Mesendoderm (in vitro differentiated cells): ENCODE measurements at regions not wholly inside any gene's neighbourhood (a gene's known extent, or its start where the extent isn't known, plus 50 kb on each side); places are given as distances from the start of the nearest gene placed in this dataset.

Experiments used
- DNase-seq: peaks from one replicate; pipeline ENCODE4 v3.0.0; 2013
- H2AK5ac ChIP-seq: 2 replicates; pipeline ENCODE4 v1.6.1; 2013; ENCODE audit warnings: low read length, inconsistent platforms
- H2BK120ac ChIP-seq: 2 replicates; pipeline ENCODE4 v1.6.1; 2013; ENCODE audit warnings: low read depth, mild to moderate bottlenecking, low read length, moderate library complexity, mixed read lengths
- H2BK15ac ChIP-seq: replicated peaks from 2 replicates; pipeline ENCODE4 v1.6.1; 2013; ENCODE audit warnings: low read depth, mild to moderate bottlenecking, moderate library complexity
- H2BK5ac ChIP-seq: 2 replicates; pipeline ENCODE4 v1.6.1; 2013; ENCODE audit warnings: low read length, inconsistent platforms
- H3K18ac ChIP-seq: 2 replicates; pipeline ENCODE4 v1.6.1; 2013; ENCODE audit warnings: mild to moderate bottlenecking, low read length, mixed read lengths
- H3K23ac ChIP-seq: one replicate; pipeline ENCODE4 v1.6.1; 2013; ENCODE audit warnings: low read length
- H3K27ac ChIP-seq: 2 replicates; pipeline ENCODE4 v1.5.1; 2013; ENCODE audit warnings: low read depth, mild to moderate bottlenecking, inconsistent platforms, low read length, moderate library complexity
- H3K27me3 ChIP-seq: 2 replicates; pipeline ENCODE4 v1.6.1; 2013; ENCODE audit warnings: low read length, control low read depth, mild to moderate bottlenecking, inconsistent platforms; ENCODE audit not compliant: insufficient read depth, poor library complexity
- H3K36me3 ChIP-seq: 2 replicates; pipeline ENCODE4 v1.6.1; 2013; ENCODE audit warnings: low read length, inconsistent platforms; ENCODE audit not compliant: control insufficient read depth, insufficient read depth
- H3K4ac ChIP-seq: one replicate; pipeline ENCODE4 v1.6.1; 2013; ENCODE audit warnings: low read depth, mild to moderate bottlenecking, low read length, moderate library complexity
- H3K4me1 ChIP-seq: 2 replicates; pipeline ENCODE4 v1.6.1; 2013; ENCODE audit warnings: low read depth, low read length, inconsistent platforms; ENCODE audit not compliant: control insufficient read depth
- H3K4me2 ChIP-seq: 2 replicates; pipeline ENCODE4 v1.6.1; 2013; ENCODE audit warnings: low read length
- H3K4me3 ChIP-seq: 2 replicates; pipeline ENCODE4 v1.5.1; 2013; ENCODE audit warnings: mild to moderate bottlenecking, low read length
- H3K56ac ChIP-seq: one replicate; pipeline ENCODE4 v1.6.1; 2013; ENCODE audit warnings: low read length
- H3K79me1 ChIP-seq: 2 replicates; pipeline ENCODE4 v1.6.1; 2013; ENCODE audit warnings: low read length, inconsistent platforms
- H3K79me2 ChIP-seq: 2 replicates; pipeline ENCODE4 v1.6.1; 2013; ENCODE audit warnings: mild to moderate bottlenecking, low read length; ENCODE audit not compliant: control insufficient read depth, insufficient read depth
- H3K9ac ChIP-seq: 2 replicates; pipeline ENCODE4 v1.6.1; 2013; ENCODE audit warnings: low read length, inconsistent platforms
- H4K5ac ChIP-seq: one replicate; pipeline ENCODE4 v1.6.1; 2013; ENCODE audit warnings: low read length
- H4K8ac ChIP-seq: one replicate; pipeline ENCODE4 v1.6.1; 2013; ENCODE audit warnings: low read depth, mild to moderate bottlenecking, control low read depth, low read length, moderate library complexity
- WGBS: extraction: QIAGEN DNeasy Blood & Tissue Kit; methylation state at CpG from one replicate; pipeline ENCODE4 v1.1.7; 2013; ENCODE audit warnings: low lambda C conversion rate, missing lambda C conversion rate; ENCODE audit not compliant: insufficient coverage; ENCODE audit errors: extremely low coverage; 5-methylcytosine and 5-hydroxymethylcytosine counted together

- Histone ChIP-seq H2BK120ac (peak overlapping the region; percentile 5), H3K79me2 (no peaks in the 10 kb centered on the region), H3K27ac (no peak overlapping the region), H3K4me1 (peaks cover 4% of the 10 kb centered on the region), H2AK5ac (no peak overlapping the region), H3K4me3 (no peak overlapping the region), H3K18ac (peak overlapping the region; percentile 3), H3K23ac (no peak overlapping the region), H4K5ac (no peak overlapping the region), H2BK15ac (no peak overlapping the region), H3K36me3 (no peaks in the 10 kb centered on the region), H3K27me3 (no peaks in the 10 kb centered on the region), H3K4me2 (no peak overlapping the region), H3K9ac (no peak overlapping the region), H3K4ac (peak overlapping the region; percentile 84), H3K56ac (peak overlapping the region; percentile 1), H2BK5ac (no peak overlapping the region), H3K79me1 (no peaks in the 10 kb centered on the region), H4K8ac (no peak overlapping the region)
- WGBS: no CpG with 5 or more reads among the region's 7 CpGs
- DNase-seq: no peak
Observed at GRCh38 chr20:48287021-48287494, 501.8 kb upstream of the SULF2 start.

- no peak overlapping the region for H3K4ac ChIP-seq
- H3K27me3 ChIP-seq: no peaks in the 10 kb centered on the region
- H4K5ac ChIP-seq: no peak overlapping the region
- no peaks in the 10 kb centered on the region for H3K36me3 ChIP-seq
- no peaks in the 10 kb centered on the region for H3K79me2 ChIP-seq
- no peak overlapping the region for H4K8ac ChIP-seq
- H3K4me1 ChIP-seq: no peaks in the 10 kb centered on the region
- H2BK5ac ChIP-seq: no peak overlapping the region
- H3K4me3 ChIP-seq: no peak overlapping the region
- peak overlapping the region; percentile 5 for H2BK120ac ChIP-seq
- H3K9ac ChIP-seq: no peak overlapping the region
- no peaks in the 10 kb centered on the region for H3K79me1 ChIP-seq
- no peak overlapping the region for H2AK5ac ChIP-seq
- peak overlapping the region; percentile 1 for H3K56ac ChIP-seq
- H2BK15ac ChIP-seq: no peak overlapping the region
- H3K18ac ChIP-seq: peak overlapping the region; percentile 3
- H3K4me2 ChIP-seq: no peak overlapping the region
- no peak overlapping the region for H3K23ac ChIP-seq
- no peak overlapping the region for H3K27ac ChIP-seq
- DNase-seq: no peak
- WGBS: no CpG with 5 or more reads among the region's 1 CpG
Observed at GRCh38 chr20:48286601-48287000, 501.3 kb upstream of the SULF2 start.

GRCh38 chr20:48285656-48286055 is 500.4 kb upstream of the SULF2 start:
- H3K4ac ChIP-seq: no peak overlapping the region
- no CpG with 5 or more reads among the region's 1 CpG for WGBS

GRCh38 chr20:48284837-48285236 is 499.6 kb upstream of the SULF2 start:
- Histone ChIP-seq H2BK120ac (no peak overlapping the region), H3K9ac (no peak overlapping the region), H3K4me3 (no peak overlapping the region), H2AK5ac (no peak overlapping the region), H3K79me2 (no peaks in the 10 kb centered on the region), H2BK5ac (no peak overlapping the region), H3K56ac (no peak overlapping the region), H4K5ac (no peak overlapping the region), H3K79me1 (no peaks in the 10 kb centered on the region), H3K4me1 (no peaks in the 10 kb centered on the region), H3K27me3 (no peaks in the 10 kb centered on the region), H3K27ac (no peak overlapping the region), H3K4ac (no peak overlapping the region), H4K8ac (no peak overlapping the region), H3K4me2 (no peak overlapping the region), H3K18ac (no peak overlapping the region), H2BK15ac (no peak overlapping the region), H3K23ac (no peak overlapping the region), H3K36me3 (no peaks in the 10 kb centered on the region)
- peak; percentile 90 for DNase-seq
- no CpG with 5 or more reads among the region's 2 CpGs for WGBS

More at GRCh38 chr20:48285656-48286055, 500.4 kb upstream of the SULF2 start:
- Histone ChIP-seq H3K4me1 (no peaks in the 10 kb centered on the region), H3K27ac (no peak overlapping the region), H3K4me2 (no peak overlapping the region), H3K4me3 (no peak overlapping the region), H3K27me3 (no peaks in the 10 kb centered on the region), H3K23ac (no peak overlapping the region), H3K56ac (no peak overlapping the region), H2AK5ac (no peak overlapping the region), H4K5ac (no peak overlapping the region), H2BK15ac (no peak overlapping the region), H3K18ac (no peak overlapping the region), H2BK120ac (no peak overlapping the region), H3K9ac (no peak overlapping the region), H2BK5ac (no peak overlapping the region), H4K8ac (no peak overlapping the region), H3K79me2 (no peaks in the 10 kb centered on the region), H3K36me3 (no peaks in the 10 kb centered on the region), H3K79me1 (no peaks in the 10 kb centered on the region)
- no peak for DNase-seq

- Histone ChIP-seq H3K79me2 (no peaks in the 10 kb centered on the region), H2BK15ac (no peak overlapping the region), H4K8ac (no peak overlapping the region), H3K4ac (no peak overlapping the region), H3K36me3 (no peaks in the 10 kb centered on the region), H2AK5ac (no peak overlapping the region), H3K23ac (no peak overlapping the region), H3K56ac (no peak overlapping the region), H3K4me3 (no peak overlapping the region), H2BK120ac (no peak overlapping the region), H3K9ac (no peak overlapping the region), H3K4me2 (no peak overlapping the region), H4K5ac (no peak overlapping the region), H3K79me1 (no peaks in the 10 kb centered on the region), H3K27me3 (no peaks in the 10 kb centered on the region), H3K18ac (no peak overlapping the region), H2BK5ac (no peak overlapping the region), H3K27ac (no peak overlapping the region), H3K4me1 (peaks cover 4% of the 10 kb centered on the region)
- no CpG with 5 or more reads among the region's 4 CpGs for WGBS
- DNase-seq: no peak
Observed at GRCh38 chr20:48284315-48284714, 499.0 kb upstream of the SULF2 start.

GRCh38 chr20:48283470-48284110 is 498.3 kb upstream of the SULF2 start:
- Histone ChIP-seq H3K18ac (no peak overlapping the region), H4K8ac (no peak overlapping the region), H2BK5ac (no peak overlapping the region), H3K56ac (no peak overlapping the region), H2AK5ac (peak overlapping the region; percentile 73), H3K79me2 (no peaks in the 10 kb centered on the region), H3K4me1 (peaks cover 7% of the 10 kb centered on the region), H3K4me2 (no peak overlapping the region), H2BK120ac (no peak overlapping the region), H3K79me1 (no peaks in the 10 kb centered on the region), H3K27me3 (no peaks in the 10 kb centered on the region), H3K4me3 (no peak overlapping the region), H3K36me3 (no peaks in the 10 kb centered on the region), H3K23ac (no peak overlapping the region), H3K27ac (no peak overlapping the region), H3K9ac (no peak overlapping the region), H2BK15ac (no peak overlapping the region), H4K5ac (no peak overlapping the region), H3K4ac (no peak overlapping the region)
- WGBS: no CpG with 5 or more reads among the region's 13 CpGs
- no peak for DNase-seq
